ENCODE measurements at regions not wholly inside any gene's neighbourhood (a gene's known extent, or its start where the extent isn't known, plus 50 kb on each side); places are given as distances from the start of the nearest gene placed in this dataset.
A peak's percentile ranks its signal among the peaks of the same experiment; 100 is the strongest.

- in situ Hi-C loops (cut with MboI) (no loop called here), intact Hi-C loops (cut with micrococcal nuclease) (no loop called here)
- Histone ChIP-seq H3K9me3 (replicated peaks; ENCODE audit: control insufficient read depth, insufficient read depth, low read depth, low read length) (no peaks in the 10 kb centered on the region), H2AFZ (ENCODE audit: low read depth, low read length) (no peak overlapping the region), H3K27me3 (ENCODE audit: control insufficient read depth in 2 of 2, insufficient read depth in 2 of 2, low read length in 2 of 2) (no peaks in the 10 kb centered on the region; a peak in 1 of 5 replicates), H3K36me3 (ENCODE audit: control insufficient read depth, insufficient read depth, low read length) (no peaks in the 10 kb centered on the region), H3K9me1 (ENCODE audit: control insufficient read depth, insufficient read depth, low read length) (no peaks in the 10 kb centered on the region), H3K27ac (ENCODE audit: extremely low read depth, low read depth, low read length) (no peak overlapping the region), H3K4me1 (replicated peaks in 1 of 2; ENCODE audit: control insufficient read depth in 2 of 2, insufficient read depth in 2 of 2, low read length in 2 of 2) (peaks cover 0 to 14% of the 10 kb centered on the region in 2 experiments; a peak in 2 of 5 replicates), H4K20me1 (replicated peaks; ENCODE audit: control insufficient read depth, insufficient read depth, low read length) (no peaks in the 10 kb centered on the region), H3K4me3 (no peak overlapping the region), H3K4me2 (ENCODE audit: insufficient read depth, low read length) (no peak overlapping the region), H3K9ac (ENCODE audit: insufficient read depth in 1 of 2, low read depth in 2 of 2, low read length in 2 of 2) (no peak overlapping the region), H3K79me2 (ENCODE audit: control insufficient read depth, insufficient read depth, low read length) (no peaks in the 10 kb centered on the region)
- CTCF ChIA-PET (ENCODE audit: low intra/inter-chr PET ratio): no interaction called here
- DNase-seq (ENCODE audit: extremely low read depth in 1 of 4, low spot score in 3 of 4): no peak
- TF ChIP-seq C11orf30 (IDR thresholded peaks at IDR 0.05; ENCODE audit: low read depth) (no peak), NFYB (IDR thresholded peaks at IDR 0.05; ENCODE audit: extremely low read depth, insufficient read length) (no peak), RBM25 (IDR thresholded peaks at IDR 0.05; ENCODE audit: low read depth, low read length, severe bottlenecking) (peak; percentile 90), SMC3 (conservative IDR thresholded peaks at IDR 0.05; ENCODE audit: insufficient read depth, low read depth, low read length) (no peak), PHF20 (IDR thresholded peaks at IDR 0.05; ENCODE audit: partially characterized antibody) (peak; percentile 24), MEF2D (tag; conservative IDR thresholded peaks at IDR 0.05; ENCODE audit: low read depth) (no peak), ADNP (tag; IDR thresholded peaks at IDR 0.05) (peak; percentile 46; the same call in 1 of the 2 replicates), BCOR (IDR thresholded peaks at IDR 0.05) (peak; percentile 86), KDM1A (IDR thresholded peaks at IDR 0.05) (peak; percentile 41 to 50; a peak in 3 of 4 replicates)
- BruUV-seq (replicated peaks): no TSS peak
- POLR2A ChIA-PET: interaction anchor here (0.6 kb wide), 1 partner anchor 25 kb away, joined by 3 read pairs; no protein-coding TSS in a partner anchor
- WGBS (ENCODE audit: insufficient coverage, low coverage, missing lambda C conversion rate): 91% methylated on average over 2 of the region's 2 CpGs
- no peak for ATAC-seq
- no peak for FAIRE-seq
Measured at GRCh38 chr14:34036319-34036766, 85.5 kb upstream of the EGLN3 start.

Measured in K562 (cell line).